Epithelial cell of proximal tubule (primary cell): ENCODE measurements at regions not wholly inside any gene's neighbourhood (a gene's known extent, or its start where the extent isn't known, plus 50 kb on each side); places are given as distances from the start of the nearest gene placed in this dataset.

Source experiments
- DNase-seq: peaks from one replicate; pipeline ENCODE4 v3.0.0-alpha.2; 2011; ENCODE audit warnings: low read depth
- H3K4me3 ChIP-seq: 2 replicates; pipeline ENCODE4 v1.5.1; 2011; ENCODE audit warnings: low read depth, mild to moderate bottlenecking, low read length
- CTCF ChIP-seq: conservative IDR thresholded peaks from 2 replicates; pipeline ENCODE4 v1.5.1; 2012; ENCODE audit warnings: low read depth, mild to moderate bottlenecking, low read length

GRCh38 chr12:107244584-107244983 is 151.2 kb upstream of the CRY1 start:
- H3K4me3 ChIP-seq = no peak overlapping the region
- TF ChIP-seq CTCF = no peak
- DNase-seq = no peak

GRCh38 chr12:107247650-107248049 is 154.3 kb upstream of the CRY1 start:
- no peak overlapping the region for H3K4me3 ChIP-seq
- no peak for DNase-seq
- no peak for TF ChIP-seq CTCF

GRCh38 chr12:107248187-107248586 is 154.8 kb upstream of the CRY1 start:
- DNase-seq = no peak
- H3K4me3 ChIP-seq = no peak overlapping the region
- no peak for TF ChIP-seq CTCF

- no peak for TF ChIP-seq CTCF
- DNase-seq = no peak
- no peak overlapping the region for H3K4me3 ChIP-seq
Measured at GRCh38 chr12:107251288-107251687, 157.9 kb upstream of the CRY1 start.

- no peak for DNase-seq
- H3K4me3 ChIP-seq = no peak overlapping the region
- TF ChIP-seq CTCF = no peak
Measured at GRCh38 chr12:107253361-107253760, 160.0 kb upstream of the CRY1 start.

- no peak overlapping the region for H3K4me3 ChIP-seq
- no peak for DNase-seq
- no peak for TF ChIP-seq CTCF
Measured at GRCh38 chr12:107254258-107254856, 161.0 kb upstream of the CRY1 start.

GRCh38 chr12:107258780-107259179 is 165.4 kb upstream of the CRY1 start:
- no peak overlapping the region for H3K4me3 ChIP-seq
- no peak for TF ChIP-seq CTCF
- DNase-seq = no peak
